NCI-H187 treated with DMSO at 0.1 percent for 48 hours (cell line): ENCODE measurements at regions not wholly inside any gene's neighbourhood (a gene's known extent, or its start where the extent isn't known, plus 50 kb on each side); places are given as distances from the start of the nearest gene placed in this dataset.

Experiments used
- DNase-seq: peaks from one replicate; lab custom pipeline; 2025; lab: John Stamatoyannopoulos, UW

- DNase-seq, result no peak
Measured at GRCh38 chr9:8188723-8189407, 389.3 kb upstream of the DMAC1 start.

- no peak for DNase-seq
Measured at GRCh38 chr9:8186560-8186959, 387.0 kb upstream of the DMAC1 start.

GRCh38 chr9:8183618-8184017, 384.0 kb upstream of the DMAC1 start:
- no peak for DNase-seq

- DNase-seq, result no peak
Measured at GRCh38 chr9:8179381-8180053, 379.9 kb upstream of the DMAC1 start.

- DNase-seq, result no peak
Measured at GRCh38 chr9:8172000-8172399, 372.4 kb upstream of the DMAC1 start.

- no peak for DNase-seq
Measured at GRCh38 chr9:8168916-8169438, 369.4 kb upstream of the DMAC1 start.

- no peak for DNase-seq
Measured at GRCh38 chr9:8160787-8161186, 361.2 kb upstream of the DMAC1 start.

- no peak for DNase-seq
Measured at GRCh38 chr9:8158574-8158973, 359.0 kb upstream of the DMAC1 start.

- DNase-seq, result no peak
Measured at GRCh38 chr9:8157683-8158324, 358.2 kb upstream of the DMAC1 start.

- DNase-seq, result no peak
Measured at GRCh38 chr9:8156346-8156745, 356.8 kb upstream of the DMAC1 start.

GRCh38 chr9:8155706-8156105, 356.1 kb upstream of the DMAC1 start:
- DNase-seq, result no peak

- DNase-seq, result no peak
Measured at GRCh38 chr9:8143677-8144076, 344.1 kb upstream of the DMAC1 start.

GRCh38 chr9:8140557-8140956, 341.0 kb upstream of the DMAC1 start:
- no peak for DNase-seq

GRCh38 chr9:8139756-8140155, 340.2 kb upstream of the DMAC1 start:
- no peak for DNase-seq

- DNase-seq, result no peak
Measured at GRCh38 chr9:8136477-8136876, 336.9 kb upstream of the DMAC1 start.

GRCh38 chr9:8134635-8135034, 335.1 kb upstream of the DMAC1 start:
- DNase-seq, result no peak

- no peak for DNase-seq
Measured at GRCh38 chr9:8133606-8134005, 334.0 kb upstream of the DMAC1 start.

- no peak for DNase-seq
Measured at GRCh38 chr9:8115570-8115969, 316.0 kb upstream of the DMAC1 start.

GRCh38 chr9:8114826-8115225, 315.2 kb upstream of the DMAC1 start:
- DNase-seq, result no peak

- DNase-seq, result no peak
Measured at GRCh38 chr9:8106362-8106761, 306.8 kb upstream of the DMAC1 start.

- DNase-seq, result no peak
Measured at GRCh38 chr9:8101607-8102006, 302.0 kb upstream of the DMAC1 start.

- DNase-seq, result no peak
Measured at GRCh38 chr9:8096091-8096490, 296.5 kb upstream of the DMAC1 start.

- peak; percentile 97 for DNase-seq
Measured at GRCh38 chr9:8095672-8096086, 296.1 kb upstream of the DMAC1 start.
